GM12878 (cell line): ENCODE measurements at regions not wholly inside any gene's neighbourhood (a gene's known extent, or its start where the extent isn't known, plus 50 kb on each side); places are given as distances from the start of the nearest gene placed in this dataset.

ENCODE experiments used
- ATAC-seq: fragments of 200-7000 bp; cut with Tn5 transposase; 3 replicates; pipeline ENCODE4 v1.9.1; 2020; ENCODE audit warnings: mild to moderate bottlenecking, moderate library complexity
- BruUV-seq: library from RNA; stranded (reverse); fragments of 400-500 nt; replicated peaks from 2 replicates; lab custom pipeline; 2021; lab: Mats Ljungman, UMichigan
- CTCF ChIA-PET: fragments of 300-600 bp; sonication (Branson Sonifier 250); formaldehyde crosslinking; extraction: SDS; loops from one replicate; lab custom pipeline; 2021; ENCODE audit warnings: inconsistent platforms; lab: Yijun Ruan, JAX
- POLR2A ChIA-PET: fragments of 350-600 bp; formaldehyde crosslinking; extraction: SDS; loops from one replicate; lab custom pipeline; 2021; ENCODE audit warnings: inconsistent platforms; lab: Charles Lee
- RAD21 ChIA-PET: fragments of 300-600 bp; sonication (Branson Sonifier 250); formaldehyde crosslinking; loops from one replicate; lab custom pipeline; 2023; ENCODE audit warnings: antibody characterized with exemption; ENCODE audit not compliant: unreplicated experiment; lab: Charles Lee
- SMC1A ChIA-PET: fragments of 300-600 bp; sonication (Branson Sonifier 250); formaldehyde crosslinking; loops from one replicate; lab custom pipeline; 2023; ENCODE audit not compliant: unreplicated experiment, uncharacterized antibody; lab: Charles Lee
- DNase-seq: peaks from one replicate; pipeline ENCODE4 v3.0.0-alpha.2; 2011; ENCODE audit warnings: low read depth, low spot score
- FAIRE-seq: peaks from 3 replicates; lab custom pipeline; 2011; peaks lifted over from hg19 to GRCh38; lab: Jason Lieb, UNC
- H2AFZ ChIP-seq: 2 replicates; pipeline ENCODE4 v1.6.0; 2011; ENCODE audit warnings: low read depth, low read length, control low read depth; ENCODE audit not compliant: control insufficient read depth
- H3K27ac ChIP-seq: 2 replicates; pipeline ENCODE4 v1.5.1; 2011; ENCODE audit warnings: control low read depth; ENCODE audit not compliant: control insufficient read depth, insufficient read depth
- H3K27me3 ChIP-seq, 2 experiments: replicated peaks in 1 of 2; 2 replicates each; pipeline versions ENCODE4 v1.6.0 to v1.6.1; 2011; ENCODE audit warnings: low read length in 1 of 2; ENCODE audit not compliant: control insufficient read depth in 2 of 2, insufficient read depth in 2 of 2
- H3K36me3 ChIP-seq, 2 experiments: 2 replicates each; pipeline ENCODE4 v1.5.1; 2011; ENCODE audit warnings: low read length in 1 of 2; ENCODE audit not compliant: control insufficient read depth in 2 of 2, insufficient read depth in 2 of 2
- H3K4me1 ChIP-seq: 2 replicates; pipeline ENCODE4 v1.6.1; 2011; ENCODE audit warnings: mild to moderate bottlenecking, low read length, moderate library complexity, mixed read lengths; ENCODE audit not compliant: control insufficient read depth, insufficient read depth
- H3K4me2 ChIP-seq: 2 replicates; pipeline ENCODE4 v1.6.0; 2011; ENCODE audit warnings: control low read depth; ENCODE audit not compliant: control insufficient read depth, insufficient read depth
- H3K4me3 ChIP-seq: fragments of 200-600 bp; sonication (generic); 2 replicates; pipeline ENCODE4 v1.5.1; 2016
- H3K79me2 ChIP-seq: 2 replicates; pipeline ENCODE4 v1.6.0; 2011; ENCODE audit warnings: low read length; ENCODE audit not compliant: control insufficient read depth, insufficient read depth
- H3K9ac ChIP-seq: 2 replicates; pipeline ENCODE4 v1.8.0; 2011; ENCODE audit warnings: low read length, control low read depth, mixed read lengths; ENCODE audit not compliant: control insufficient read depth, insufficient read depth
- H3K9me3 ChIP-seq: replicated peaks from 3 replicates; pipeline ENCODE4 v1.5.1; 2011; ENCODE audit warnings: mild to moderate bottlenecking, low read length; ENCODE audit not compliant: control insufficient read depth, insufficient read depth
- H4K20me1 ChIP-seq: 2 replicates; pipeline ENCODE4 v1.6.0; 2011; ENCODE audit not compliant: control insufficient read depth, insufficient read depth
- ATF2 ChIP-seq: IDR thresholded peaks from 2 replicates; pipeline ENCODE4 v1.6.1; 2012; ENCODE audit warnings: low read length, inconsistent platforms
- ATF7 ChIP-seq: fragments of 450-650 bp; IDR thresholded peaks from 2 replicates; pipeline ENCODE4 v1.6.1; 2016; ENCODE audit warnings: low read depth, mild to moderate bottlenecking
- CBX5 ChIP-seq: sonication (generic); IDR thresholded peaks from 2 replicates; pipeline ENCODE4 v1.6.1; 2016; ENCODE audit warnings: low read depth, moderate library complexity, mild to moderate bottlenecking, inconsistent platforms
- CUX1 ChIP-seq: IDR thresholded peaks from 2 replicates; pipeline ENCODE4 v1.6.1; 2012; ENCODE audit warnings: improper control_type of control experiment, low read depth, low read length; ENCODE audit not compliant: insufficient replicate concordance
- FOXK2 ChIP-seq: fragments of 450-650 bp; IDR thresholded peaks from 2 replicates; pipeline ENCODE4 v1.6.1; 2017; ENCODE audit warnings: mild to moderate bottlenecking, moderate library complexity
- GABPA ChIP-seq: IDR thresholded peaks from 2 replicates; pipeline ENCODE4 v1.6.1; 2014; ENCODE audit warnings: antibody characterized with exemption, low read depth, mild to moderate bottlenecking, inconsistent platforms
- KDM1A ChIP-seq: fragments of 200-600 bp; sonication (generic); IDR thresholded peaks from 2 replicates; pipeline ENCODE4 v1.6.1; 2016; ENCODE audit warnings: borderline replicate concordance
- MEF2B ChIP-seq: fragments of 450-650 bp; IDR thresholded peaks from 2 replicates; pipeline ENCODE4 v1.6.1; 2018; ENCODE audit warnings: mild to moderate bottlenecking, moderate library complexity; ENCODE audit not compliant: partially characterized antibody, poor library complexity, severe bottlenecking
- NFXL1 ChIP-seq: fragments of 450-650 bp; IDR thresholded peaks from 2 replicates; pipeline ENCODE4 v1.6.1; 2017; ENCODE audit warnings: antibody characterized with exemption, mild to moderate bottlenecking, borderline replicate concordance
- NFYB ChIP-seq: IDR thresholded peaks from 2 replicates; pipeline ENCODE4 v1.6.1; 2011; ENCODE audit warnings: low read depth, mild to moderate bottlenecking, low read length, improper control_type of control experiment, moderate library complexity; ENCODE audit not compliant: insufficient read depth
- NR2C2 ChIP-seq: IDR thresholded peaks from 2 replicates; pipeline ENCODE4 v1.6.1; 2011; ENCODE audit warnings: borderline replicate concordance, low read depth; ENCODE audit not compliant: control insufficient read depth, insufficient read length
- RBBP5 ChIP-seq: fragments of 200-600 bp; sonication (generic); conservative IDR thresholded peaks from 2 replicates; pipeline ENCODE4 v1.6.1; 2016
- RELA ChIP-seq: fragments of 450-650 bp; IDR thresholded peaks from 2 replicates; pipeline ENCODE4 v1.8.0; 2014; ENCODE audit warnings: borderline replicate concordance; ENCODE audit not compliant: partially characterized antibody
- SKIL ChIP-seq: fragments of 450-650 bp; IDR thresholded peaks from 2 replicates; pipeline ENCODE4 v1.6.1; 2017; ENCODE audit warnings: mild to moderate bottlenecking, low read depth, inconsistent platforms; ENCODE audit not compliant: poor library complexity, severe bottlenecking
- SMARCA5 ChIP-seq: fragments of 450-650 bp; IDR thresholded peaks from 2 replicates; pipeline ENCODE4 v1.6.1; 2017; ENCODE audit warnings: mild to moderate bottlenecking
- SREBF2 ChIP-seq: IDR thresholded peaks from 2 replicates; pipeline ENCODE4 v1.6.1; 2012; ENCODE audit warnings: mild to moderate bottlenecking, low read length
- STAT3 ChIP-seq: IDR thresholded peaks from 2 replicates; pipeline ENCODE4 v1.6.1; 2011; ENCODE audit warnings: low read depth, low read length, improper control_type of control experiment
- TAF1 ChIP-seq: IDR thresholded peaks from 2 replicates; pipeline ENCODE4 v1.6.1; 2011; ENCODE audit warnings: mild to moderate bottlenecking, low read depth, low read length, borderline replicate concordance
- WGBS: methylation state at CpG from one replicate; pipeline ENCODE4 v1.1.6; 2016; ENCODE audit warnings: low lambda C conversion rate; ENCODE audit not compliant: insufficient replicate concordance, insufficient coverage; ENCODE audit errors: missing lambda C conversion rate; 5-methylcytosine and 5-hydroxymethylcytosine counted together
- in situ Hi-C: fragments of 300-500 bp; cut with MboI; formaldehyde crosslinking; loops from 9 replicates; pipeline ENCODE4 v1.14.3; 2018; ENCODE audit warnings: mixed read lengths
- intact Hi-C: fragments of 100-400 bp; cut with micrococcal nuclease; formaldehyde crosslinking; loops from one replicate; pipeline ENCODE4 v1.14.2; 2022; ENCODE audit not compliant: unreplicated experiment

- in situ Hi-C loops: loop anchor here (25.0 kb wide), 1 partner anchor 781 kb away; no protein-coding TSS in a partner anchor
- FAIRE-seq: no peak
- Histone ChIP-seq H3K4me3 (no peak overlapping the region), H3K9me3 (no peaks in the 10 kb centered on the region), H3K27me3 (peaks cover 0 to 2% of the 10 kb centered on the region in 2 experiments; a peak in 3 of 4 replicates), H3K27ac (no peak overlapping the region), H3K4me2 (no peak overlapping the region), H2AFZ (no peak overlapping the region), H3K9ac (no peak overlapping the region), H3K79me2 (no peaks in the 10 kb centered on the region), H4K20me1 (no peaks in the 10 kb centered on the region), H3K36me3 (no peaks in the 10 kb centered on the region), H3K4me1 (no peaks in the 10 kb centered on the region)
- BruUV-seq: no TSS peak
- intact Hi-C loops: no loop called here
- ChIA-PET POLR2A (no interaction called here), SMC1A (no interaction called here), CTCF (no interaction called here), RAD21 (no interaction called here)
- ATAC-seq: no peak
- DNase-seq: no peak
- WGBS: 30% methylated on average over 5 of the region's 5 CpGs
- TF ChIP-seq GABPA (no peak), ATF7 (no peak), MEF2B (no peak), ATF2 (no peak), NFXL1 (no peak), RBBP5 (no peak), NFYB (no peak), SMARCA5 (no peak), RELA (no peak), SKIL (no peak), SREBF2 (no peak), CUX1 (no peak), CBX5 (no peak), NR2C2 (no peak), STAT3 (no peak), TAF1 (no peak), FOXK2 (no peak), KDM1A (no peak)
Observed at GRCh38 chr11:16618431-16618830, 120.0 kb upstream of the C11orf58 start.
